DND-41 (cell line): ENCODE measurements at regions not wholly inside any gene's neighbourhood (a gene's known extent, or its start where the extent isn't known, plus 50 kb on each side); places are given as distances from the start of the nearest gene placed in this dataset.
"Not testable (repeated sequence)": the region's sequence is repeated elsewhere in the genome, so short reads cannot be mapped to it uniquely, and the experiment has no call there.

Source experiments
- ATAC-seq: fragments of 200-7000 bp; cut with Tn5 transposase; 3 replicates; pipeline ENCODE4 v1.9.1; 2021; ENCODE audit warnings: low read depth; ENCODE audit not compliant: insufficient read depth
- DNase-seq: peaks from one replicate; pipeline ENCODE4 v3.0.0-alpha.2; 2020
- H2AFZ ChIP-seq: 2 replicates; pipeline ENCODE4 v1.6.0; 2012; ENCODE audit warnings: low read depth, low read length
- H3K27ac ChIP-seq: 2 replicates; pipeline ENCODE4 v1.5.1; 2012; ENCODE audit warnings: low read length, inconsistent platforms
- H3K27me3 ChIP-seq: fragments of 200-600 bp; sonication (generic); 2 replicates; pipeline ENCODE4 v1.6.0; 2012; ENCODE audit warnings: low read length, mild to moderate bottlenecking, inconsistent platforms; ENCODE audit not compliant: insufficient read depth, poor library complexity
- H3K36me3 ChIP-seq: 2 replicates; pipeline ENCODE4 v1.5.1; 2012; ENCODE audit warnings: low read length, inconsistent platforms; ENCODE audit not compliant: insufficient read depth
- H3K4me1 ChIP-seq: 2 replicates; pipeline ENCODE4 v1.5.1; 2012; ENCODE audit warnings: mild to moderate bottlenecking, low read length; ENCODE audit not compliant: insufficient read depth
- H3K4me2 ChIP-seq: 2 replicates; pipeline ENCODE4 v1.6.0; 2012; ENCODE audit warnings: mild to moderate bottlenecking, moderate library complexity, low read length, inconsistent platforms; ENCODE audit not compliant: insufficient read depth
- H3K4me3 ChIP-seq, 2 experiments: fragments of 200-600 bp in 1 of 2; shearing (Covaris generic) in 1 of 2; 2 replicates each; pipeline ENCODE4 v1.5.1; 2012 to 2016; ENCODE audit warnings: inconsistent platforms in 2 of 2, low read length in 2 of 2, mild to moderate bottlenecking in 2 of 2, low read depth in 1 of 2, moderate library complexity in 1 of 2
- H3K79me2 ChIP-seq: 2 replicates; pipeline ENCODE4 v1.6.0; 2012; ENCODE audit warnings: low read length, inconsistent platforms; ENCODE audit not compliant: insufficient read depth
- H3K9ac ChIP-seq: 2 replicates; pipeline ENCODE4 v1.6.0; 2012; ENCODE audit warnings: low read depth, mild to moderate bottlenecking, inconsistent platforms, low read length, moderate library complexity
- H3K9me3 ChIP-seq: 2 replicates; pipeline ENCODE4 v1.5.1; 2012; ENCODE audit warnings: low read length, moderate library complexity, mild to moderate bottlenecking, inconsistent platforms; ENCODE audit not compliant: insufficient read depth, severe bottlenecking
- H4K20me1 ChIP-seq: 2 replicates; pipeline ENCODE4 v1.6.0; 2012; ENCODE audit warnings: low read length; ENCODE audit not compliant: insufficient read depth
- EZH2 ChIP-seq: IDR thresholded peaks from 3 replicates; pipeline ENCODE4 v1.6.1; 2012; ENCODE audit warnings: borderline replicate concordance, low read depth, mild to moderate bottlenecking, moderate library complexity, low read length, inconsistent platforms; ENCODE audit not compliant: severe bottlenecking
- TF ChIP-seq, protein P1 (sequence below): IDR thresholded peaks from 2 replicates; pipeline ENCODE4 v1.5.1; 2012; ENCODE audit warnings: borderline replicate concordance, low read length, moderate library complexity, mild to moderate bottlenecking; ENCODE audit not compliant: poor library complexity, severe bottlenecking; ENCODE audit errors: extremely low read depth

GRCh38 chr2:228575897-228576296 lies 394.4 kb upstream of the SPHKAP start:
- H3K9ac ChIP-seq: no peak overlapping the region
- H3K27ac ChIP-seq: no peak overlapping the region
- no peaks in the 10 kb centered on the region for H4K20me1 ChIP-seq
- ATAC-seq: no peak
- DNase-seq: no peak
- H3K79me2 ChIP-seq: no peaks in the 10 kb centered on the region
- H3K36me3 ChIP-seq: no peaks in the 10 kb centered on the region
- no peak overlapping the region for H3K4me2 ChIP-seq
- H3K4me1 ChIP-seq: no peaks in the 10 kb centered on the region
- H3K4me3 ChIP-seq: no peak overlapping the region
- TF ChIP-seq EZH2: no peak
- TF ChIP-seq, protein P1, sequence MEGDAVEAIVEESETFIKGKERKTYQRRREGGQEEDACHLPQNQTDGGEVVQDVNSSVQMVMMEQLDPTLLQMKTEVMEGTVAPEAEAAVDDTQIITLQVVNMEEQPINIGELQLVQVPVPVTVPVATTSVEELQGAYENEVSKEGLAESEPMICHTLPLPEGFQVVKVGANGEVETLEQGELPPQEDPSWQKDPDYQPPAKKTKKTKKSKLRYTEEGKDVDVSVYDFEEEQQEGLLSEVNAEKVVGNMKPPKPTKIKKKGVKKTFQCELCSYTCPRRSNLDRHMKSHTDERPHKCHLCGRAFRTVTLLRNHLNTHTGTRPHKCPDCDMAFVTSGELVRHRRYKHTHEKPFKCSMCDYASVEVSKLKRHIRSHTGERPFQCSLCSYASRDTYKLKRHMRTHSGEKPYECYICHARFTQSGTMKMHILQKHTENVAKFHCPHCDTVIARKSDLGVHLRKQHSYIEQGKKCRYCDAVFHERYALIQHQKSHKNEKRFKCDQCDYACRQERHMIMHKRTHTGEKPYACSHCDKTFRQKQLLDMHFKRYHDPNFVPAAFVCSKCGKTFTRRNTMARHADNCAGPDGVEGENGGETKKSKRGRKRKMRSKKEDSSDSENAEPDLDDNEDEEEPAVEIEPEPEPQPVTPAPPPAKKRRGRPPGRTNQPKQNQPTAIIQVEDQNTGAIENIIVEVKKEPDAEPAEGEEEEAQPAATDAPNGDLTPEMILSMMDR: no peak
- no peaks in the 10 kb centered on the region for H3K9me3 ChIP-seq
- no peaks in the 10 kb centered on the region for H3K27me3 ChIP-seq
- no peak overlapping the region for H2AFZ ChIP-seq

DNA sequence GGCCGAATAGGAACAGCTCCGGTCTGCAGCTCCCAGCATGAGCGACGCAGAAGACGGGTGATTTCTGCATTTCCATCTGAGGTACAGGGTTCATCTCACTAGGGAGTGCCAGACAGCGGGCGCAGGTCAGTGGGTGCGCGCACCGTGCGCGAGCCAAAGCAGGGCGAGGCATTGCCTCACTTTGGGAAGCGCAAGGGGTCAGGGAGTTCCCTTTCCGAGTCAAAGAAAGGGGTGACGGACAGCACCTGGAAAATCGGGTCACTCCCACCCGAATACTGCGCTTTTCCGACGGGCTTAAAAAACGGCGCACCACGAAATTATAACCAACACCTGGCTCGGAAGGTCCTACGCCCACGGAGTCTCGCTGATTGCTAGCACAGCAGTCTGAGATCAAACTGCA lies 386.8 kb upstream of the SPHKAP start:
- H3K27me3 ChIP-seq, H3K79me2 ChIP-seq, H3K4me2 ChIP-seq, DNase-seq, H3K9ac ChIP-seq, H3K9me3 ChIP-seq, H4K20me1 ChIP-seq, H3K4me3 ChIP-seq, H3K27ac ChIP-seq, ATAC-seq, H3K4me1 ChIP-seq, H3K36me3 ChIP-seq, H2AFZ ChIP-seq: not testable (repeated sequence)

GRCh38 chr2:228561816-228562215 lies 380.3 kb upstream of the SPHKAP start:
- Histone ChIP-seq H3K9me3 (no peaks in the 10 kb centered on the region), H3K4me3 (no peak overlapping the region), H4K20me1 (no peaks in the 10 kb centered on the region), H3K36me3 (no peaks in the 10 kb centered on the region), H3K4me1 (no peaks in the 10 kb centered on the region), H2AFZ (no peak overlapping the region), H3K27me3 (no peaks in the 10 kb centered on the region), H3K9ac (no peak overlapping the region), H3K27ac (no peak overlapping the region), H3K4me2 (no peak overlapping the region), H3K79me2 (no peaks in the 10 kb centered on the region)
- no peak for TF ChIP-seq EZH2
- TF ChIP-seq, protein P1: no peak
- DNase-seq (no peak), ATAC-seq (no peak)

GRCh38 chr2:228559774-228560415 lies 378.4 kb upstream of the SPHKAP start:
- DNase-seq (no peak), ATAC-seq (no peak)
- H4K20me1 ChIP-seq: no peaks in the 10 kb centered on the region
- no peak overlapping the region for H3K9ac ChIP-seq
- no peaks in the 10 kb centered on the region for H3K4me1 ChIP-seq
- H3K36me3 ChIP-seq: no peaks in the 10 kb centered on the region
- no peaks in the 10 kb centered on the region for H3K27me3 ChIP-seq
- TF ChIP-seq, protein P1: no peak
- TF ChIP-seq EZH2: no peak
- no peak overlapping the region for H3K27ac ChIP-seq
- H3K4me3 ChIP-seq: no peak overlapping the region
- no peak overlapping the region for H3K4me2 ChIP-seq
- no peak overlapping the region for H2AFZ ChIP-seq
- H3K79me2 ChIP-seq: no peaks in the 10 kb centered on the region
- H3K9me3 ChIP-seq: no peaks in the 10 kb centered on the region
